Astrocyte of the cerebellum (primary cell): ENCODE measurements at regions not wholly inside any gene's neighbourhood (a gene's known extent, or its start where the extent isn't known, plus 50 kb on each side); places are given as distances from the start of the nearest gene placed in this dataset.

Experiments
- DNase-seq: peaks from one replicate; pipeline ENCODE4 v3.0.0-alpha.2; 2011; ENCODE audit warnings: low read depth
- H3K4me3 ChIP-seq: 2 replicates; pipeline ENCODE4 v1.5.1; 2011; ENCODE audit warnings: mild to moderate bottlenecking, low read depth, low read length, moderate library complexity
- in situ Hi-C: cut with HindIII; loops from 2 replicates; pipeline ENCODE4 v1.10.0; 2017; ENCODE audit warnings: low sequenced_read_pairs
- TF ChIP-seq, protein P1 (sequence below): IDR thresholded peaks from 2 replicates; pipeline ENCODE4 v1.5.1; 2012; ENCODE audit warnings: low read length, low read depth, moderate library complexity, mild to moderate bottlenecking; ENCODE audit errors: missing control alignments

DNA sequence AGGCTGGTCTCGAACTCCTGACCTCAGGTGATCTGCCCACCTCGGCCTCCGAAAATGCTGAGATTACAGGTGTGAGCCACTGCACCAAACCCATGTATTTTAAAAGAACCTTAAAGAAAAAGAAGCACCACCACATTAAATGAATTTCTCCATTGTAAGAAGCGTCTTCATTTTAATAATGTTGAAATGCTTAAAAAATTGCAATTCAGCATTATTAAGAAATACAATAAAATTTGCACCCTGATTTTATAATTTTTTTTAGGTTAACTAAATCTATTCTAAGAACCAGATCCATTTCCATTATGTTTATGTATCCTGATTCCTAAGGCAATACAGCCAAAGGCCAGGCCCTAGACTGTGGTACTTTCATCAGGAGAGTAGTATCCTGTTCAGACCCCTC, 167.2 kb downstream of the BTC start:
- DNase-seq, result no peak
- no peak overlapping the region for H3K4me3 ChIP-seq
- TF ChIP-seq, protein P1, sequence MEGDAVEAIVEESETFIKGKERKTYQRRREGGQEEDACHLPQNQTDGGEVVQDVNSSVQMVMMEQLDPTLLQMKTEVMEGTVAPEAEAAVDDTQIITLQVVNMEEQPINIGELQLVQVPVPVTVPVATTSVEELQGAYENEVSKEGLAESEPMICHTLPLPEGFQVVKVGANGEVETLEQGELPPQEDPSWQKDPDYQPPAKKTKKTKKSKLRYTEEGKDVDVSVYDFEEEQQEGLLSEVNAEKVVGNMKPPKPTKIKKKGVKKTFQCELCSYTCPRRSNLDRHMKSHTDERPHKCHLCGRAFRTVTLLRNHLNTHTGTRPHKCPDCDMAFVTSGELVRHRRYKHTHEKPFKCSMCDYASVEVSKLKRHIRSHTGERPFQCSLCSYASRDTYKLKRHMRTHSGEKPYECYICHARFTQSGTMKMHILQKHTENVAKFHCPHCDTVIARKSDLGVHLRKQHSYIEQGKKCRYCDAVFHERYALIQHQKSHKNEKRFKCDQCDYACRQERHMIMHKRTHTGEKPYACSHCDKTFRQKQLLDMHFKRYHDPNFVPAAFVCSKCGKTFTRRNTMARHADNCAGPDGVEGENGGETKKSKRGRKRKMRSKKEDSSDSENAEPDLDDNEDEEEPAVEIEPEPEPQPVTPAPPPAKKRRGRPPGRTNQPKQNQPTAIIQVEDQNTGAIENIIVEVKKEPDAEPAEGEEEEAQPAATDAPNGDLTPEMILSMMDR, result no peak
- in situ Hi-C loops, result loop anchor here (25.0 kb wide), 1 partner anchor 240 kb away; no protein-coding TSS in a partner anchor

DNA sequence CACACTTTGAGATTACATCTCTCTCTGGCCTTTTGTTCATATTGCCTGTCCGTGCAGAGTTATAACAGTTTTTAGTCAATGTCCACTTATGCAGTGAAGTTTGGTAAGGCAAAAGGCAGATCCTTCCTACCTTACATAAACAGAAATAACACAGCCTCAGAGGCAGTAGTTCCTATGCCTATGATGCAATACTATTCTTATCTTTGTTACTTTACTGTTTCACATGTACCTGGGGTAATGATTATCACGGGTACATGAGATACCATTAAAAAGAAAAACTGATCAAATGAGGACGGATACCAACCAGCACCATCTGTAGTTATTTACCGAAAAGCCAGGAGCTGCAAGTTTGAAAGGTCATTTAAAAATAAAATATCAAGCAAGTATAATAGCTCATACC, 166.8 kb downstream of the BTC start:
- TF ChIP-seq, protein P1, result no peak
- in situ Hi-C loops, result loop anchor here (25.0 kb wide), 1 partner anchor 240 kb away; no protein-coding TSS in a partner anchor
- no peak for DNase-seq

DNA sequence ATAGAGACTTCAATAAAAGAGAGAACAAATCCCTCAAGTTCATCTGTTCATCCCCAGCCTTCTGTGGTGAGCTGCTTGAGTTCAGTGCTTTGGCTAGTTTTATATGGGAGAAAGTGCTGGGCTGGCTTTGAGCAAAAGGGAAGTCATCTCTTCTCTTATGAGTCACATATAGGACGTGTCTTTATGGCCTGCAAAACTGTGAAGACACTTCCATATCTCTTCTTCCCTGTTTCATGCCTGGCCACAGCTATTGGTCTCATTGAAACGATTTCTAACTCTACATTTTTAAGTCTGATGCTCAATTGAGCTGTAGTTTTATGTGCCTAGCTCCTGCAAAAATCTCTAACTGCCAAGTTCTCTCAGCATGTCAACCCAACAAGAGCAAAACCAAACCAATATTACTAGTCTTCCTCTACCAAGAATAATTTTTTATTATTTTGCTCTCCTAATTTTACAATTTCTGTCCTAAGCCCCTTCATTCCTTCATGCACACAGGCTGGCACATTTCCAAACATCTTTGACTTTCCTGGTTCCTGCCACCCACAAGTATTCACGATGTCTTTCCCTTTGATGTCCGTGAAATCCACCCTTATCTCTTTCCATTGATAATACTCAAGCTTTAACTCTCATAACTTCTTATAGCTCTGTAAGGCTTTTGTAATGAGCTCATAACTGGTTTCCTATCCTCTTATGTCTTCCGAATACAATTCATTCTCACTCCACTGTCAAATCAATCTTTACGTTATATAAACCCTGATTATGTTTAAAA, 165.3 kb downstream of the BTC start:
- no peak overlapping the region for H3K4me3 ChIP-seq
- in situ Hi-C loops, result loop anchor here (25.0 kb wide), 1 partner anchor 242 kb away; no protein-coding TSS in a partner anchor
- TF ChIP-seq, protein P1, result no peak
- DNase-seq, result no peak

More for the DNA sequence above, 166.8 kb downstream of the BTC start:
- no peak overlapping the region for H3K4me3 ChIP-seq

DNA sequence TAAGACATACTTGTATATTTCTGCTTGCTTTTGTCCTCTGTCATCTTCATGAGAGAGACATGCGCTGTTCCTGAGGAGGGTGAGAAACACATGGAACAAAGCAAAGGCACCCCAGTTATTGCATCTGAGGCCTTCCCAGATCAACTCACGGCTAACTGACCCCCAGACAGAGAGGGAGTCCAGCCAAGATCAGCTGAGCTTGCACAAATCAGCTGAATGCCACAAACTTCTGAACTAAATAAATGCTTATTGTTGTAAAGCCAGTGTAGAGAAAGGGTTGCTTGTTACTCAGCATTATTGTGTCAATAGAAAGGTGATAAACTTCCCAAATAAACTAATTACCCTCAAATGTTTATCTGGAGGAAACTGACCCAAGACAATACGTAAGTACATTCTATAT, 163.8 kb downstream of the BTC start:
- TF ChIP-seq, protein P1, result no peak
- in situ Hi-C loops, result loop anchor here (25.0 kb wide), 1 partner anchor 243 kb away; no protein-coding TSS in a partner anchor
- H3K4me3 ChIP-seq, result no peak overlapping the region
- DNase-seq, result no peak

DNA sequence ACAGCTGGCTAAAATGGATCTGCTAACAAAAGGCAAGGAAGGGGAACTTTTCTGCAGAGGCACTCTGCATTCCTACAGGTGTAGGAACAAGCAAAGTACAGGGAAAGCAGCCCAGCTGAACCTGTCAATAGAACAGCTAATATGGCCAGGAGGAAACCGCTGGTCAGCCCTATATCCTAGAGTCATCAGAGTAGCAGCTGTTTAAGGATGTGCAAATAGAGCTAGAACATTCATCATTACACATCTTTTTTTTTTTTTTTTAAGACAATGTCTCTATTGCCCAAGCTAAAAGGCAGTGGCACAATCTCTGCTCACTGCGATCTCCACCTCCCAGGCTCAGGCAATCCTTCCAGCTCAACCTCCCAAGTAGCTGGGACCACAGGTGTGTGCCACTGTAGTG, 163.0 kb downstream of the BTC start:
- no peak for DNase-seq
- TF ChIP-seq, protein P1, result no peak
- no peak overlapping the region for H3K4me3 ChIP-seq
- in situ Hi-C loops, result loop anchor here (25.0 kb wide), 1 partner anchor 244 kb away; no protein-coding TSS in a partner anchor

DNA sequence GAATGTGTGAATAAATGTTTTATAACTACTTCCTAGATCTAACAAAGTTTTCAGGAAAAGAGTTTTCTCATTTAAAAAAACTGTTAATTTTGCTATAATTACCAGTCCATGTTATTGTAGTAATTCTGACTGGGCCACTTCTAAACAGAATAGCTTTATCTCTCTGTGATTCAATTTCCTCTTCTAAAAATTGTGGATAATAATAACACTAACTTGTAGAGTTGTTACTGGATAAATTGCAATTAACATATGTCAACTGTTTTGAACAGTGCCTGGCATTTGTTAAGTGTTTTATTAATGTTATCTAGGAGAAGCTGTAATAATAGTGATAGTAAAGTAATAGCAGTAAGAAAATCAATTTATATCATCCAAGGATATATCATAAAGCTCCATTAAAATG, 162.3 kb downstream of the BTC start:
- TF ChIP-seq, protein P1, result no peak
- no peak for DNase-seq
- in situ Hi-C loops, result loop anchor here (25.0 kb wide), 1 partner anchor 245 kb away; no protein-coding TSS in a partner anchor
- H3K4me3 ChIP-seq, result no peak overlapping the region
